Breast epithelium (tissue), 3 donors: ENCODE measurements at regions not wholly inside any gene's neighbourhood (a gene's known extent, or its start where the extent isn't known, plus 50 kb on each side); places are given as distances from the start of the nearest gene placed in this dataset.

Experiments used
- POLR2A ChIP-seq: fragments of 450-650 bp; IDR thresholded peaks from one replicate; pipeline ENCODE4 v1.6.1; 2016; ENCODE audit warnings: antibody characterized with exemption, mild to moderate bottlenecking, moderate library complexity
- POLR2AphosphoS5 ChIP-seq, 3 donors: sonication (generic); formaldehyde crosslinking; IDR thresholded peaks; one replicate each; pipeline ENCODE4 v1.6.1; 2017; ENCODE audit warnings: antibody characterized with exemption in 3 of 3
- TF ChIP-seq, protein P1 (sequence below), 3 donors: fragments of 450-650 bp; IDR thresholded peaks; one replicate each; pipeline ENCODE4 v1.5.1; 2016 to 2017; ENCODE audit warnings: antibody characterized with exemption in 3 of 3, mild to moderate bottlenecking in 3 of 3, moderate library complexity in 3 of 3

DNA sequence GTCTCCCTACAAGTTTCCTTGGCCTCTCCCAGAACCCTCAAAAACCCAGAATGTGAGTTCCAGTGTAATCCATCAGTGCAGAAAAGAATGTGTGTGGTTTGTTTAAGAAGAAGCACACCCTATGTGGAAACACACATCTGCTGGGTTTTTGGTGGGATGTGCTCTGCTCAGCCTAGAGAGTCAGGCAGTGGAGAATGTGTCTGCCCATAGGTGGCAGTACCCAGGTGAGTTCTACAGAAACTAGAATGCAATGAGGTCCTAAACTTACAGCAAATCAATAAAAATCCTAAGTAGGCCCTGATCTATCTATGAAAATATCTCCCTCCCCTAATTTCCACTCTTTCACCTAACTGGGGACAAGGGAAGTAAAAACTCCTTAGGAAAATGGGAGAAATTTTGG, 437.3 kb downstream of the DHX35 start:
- TF ChIP-seq, protein P1, sequence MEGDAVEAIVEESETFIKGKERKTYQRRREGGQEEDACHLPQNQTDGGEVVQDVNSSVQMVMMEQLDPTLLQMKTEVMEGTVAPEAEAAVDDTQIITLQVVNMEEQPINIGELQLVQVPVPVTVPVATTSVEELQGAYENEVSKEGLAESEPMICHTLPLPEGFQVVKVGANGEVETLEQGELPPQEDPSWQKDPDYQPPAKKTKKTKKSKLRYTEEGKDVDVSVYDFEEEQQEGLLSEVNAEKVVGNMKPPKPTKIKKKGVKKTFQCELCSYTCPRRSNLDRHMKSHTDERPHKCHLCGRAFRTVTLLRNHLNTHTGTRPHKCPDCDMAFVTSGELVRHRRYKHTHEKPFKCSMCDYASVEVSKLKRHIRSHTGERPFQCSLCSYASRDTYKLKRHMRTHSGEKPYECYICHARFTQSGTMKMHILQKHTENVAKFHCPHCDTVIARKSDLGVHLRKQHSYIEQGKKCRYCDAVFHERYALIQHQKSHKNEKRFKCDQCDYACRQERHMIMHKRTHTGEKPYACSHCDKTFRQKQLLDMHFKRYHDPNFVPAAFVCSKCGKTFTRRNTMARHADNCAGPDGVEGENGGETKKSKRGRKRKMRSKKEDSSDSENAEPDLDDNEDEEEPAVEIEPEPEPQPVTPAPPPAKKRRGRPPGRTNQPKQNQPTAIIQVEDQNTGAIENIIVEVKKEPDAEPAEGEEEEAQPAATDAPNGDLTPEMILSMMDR (IDR thresholded peaks at IDR 0.05): no peak
- no peak for TF ChIP-seq POLR2A
- no peak for TF ChIP-seq POLR2AphosphoS5 (IDR thresholded peaks at IDR 0.05)
